ENCODE measurements at regions not wholly inside any gene's neighbourhood (a gene's known extent, or its start where the extent isn't known, plus 50 kb on each side); places are given as distances from the start of the nearest gene placed in this dataset.

DNA sequence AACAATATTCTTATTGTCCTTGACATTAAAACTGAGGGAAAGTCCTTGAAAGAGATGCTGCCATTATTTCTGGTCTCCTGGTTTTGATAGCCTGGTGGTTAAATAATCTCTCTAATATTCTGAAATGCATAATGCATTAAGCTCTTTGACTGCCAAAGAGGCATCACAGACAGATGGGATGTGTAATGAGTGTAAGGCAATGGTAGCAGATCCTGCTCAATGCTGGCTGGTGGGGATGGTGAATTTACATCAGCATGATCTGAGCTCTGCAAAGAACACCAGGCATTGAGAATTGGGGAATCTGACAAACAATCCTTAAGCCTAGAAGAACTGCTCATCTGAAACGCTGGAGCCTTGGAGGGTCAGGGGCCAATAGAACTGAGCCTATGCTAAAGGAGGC is 528.6 kb upstream of the LMCD1 start:
- H3K27me3 ChIP-seq (ENCODE audit: insufficient read depth, low read depth, low read length): no peaks in the 10 kb centered on the region
- peak; percentile 20 for TF ChIP-seq EP300 (conservative IDR thresholded peaks at IDR 0.05; ENCODE audit: poor library complexity, severe bottlenecking)
- no peak for TF ChIP-seq RAD21 (conservative IDR thresholded peaks at IDR 0.05)
- no peak for TF ChIP-seq EZH2 (IDR thresholded peaks at IDR 0.05; ENCODE audit: borderline replicate concordance, insufficient read depth, low read length, poor library complexity, severe bottlenecking)
- H3K9ac ChIP-seq (ENCODE audit: low read length): no peak overlapping the region
- no peaks in the 10 kb centered on the region for H3F3A ChIP-seq (ENCODE audit: insufficient read depth, low read length, poor library complexity, severe bottlenecking)
- H4K20me1 ChIP-seq (ENCODE audit: insufficient read depth): no peaks in the 10 kb centered on the region
- peak overlapping the region; percentile 64 for H3K27ac ChIP-seq (ENCODE audit: low read length)
- H3K9me3 ChIP-seq (ENCODE audit: low read length): no peaks in the 10 kb centered on the region
- no peaks in the 10 kb centered on the region for H3K36me3 ChIP-seq (ENCODE audit: insufficient read depth, low read length)
- H3K9me2 ChIP-seq (ENCODE audit: insufficient read depth, low read length): no peaks in the 10 kb centered on the region
- H2AFZ ChIP-seq (ENCODE audit: low read depth, low read length): no peak overlapping the region
- no peak overlapping the region for H3K4me2 ChIP-seq (ENCODE audit: low read length)
- peak overlapping the region; percentile 13 for H3K4me3 ChIP-seq (ENCODE audit: low read length)
- H3K79me2 ChIP-seq (replicated peaks; ENCODE audit: insufficient read depth, low read length): no peaks in the 10 kb centered on the region

DNA sequence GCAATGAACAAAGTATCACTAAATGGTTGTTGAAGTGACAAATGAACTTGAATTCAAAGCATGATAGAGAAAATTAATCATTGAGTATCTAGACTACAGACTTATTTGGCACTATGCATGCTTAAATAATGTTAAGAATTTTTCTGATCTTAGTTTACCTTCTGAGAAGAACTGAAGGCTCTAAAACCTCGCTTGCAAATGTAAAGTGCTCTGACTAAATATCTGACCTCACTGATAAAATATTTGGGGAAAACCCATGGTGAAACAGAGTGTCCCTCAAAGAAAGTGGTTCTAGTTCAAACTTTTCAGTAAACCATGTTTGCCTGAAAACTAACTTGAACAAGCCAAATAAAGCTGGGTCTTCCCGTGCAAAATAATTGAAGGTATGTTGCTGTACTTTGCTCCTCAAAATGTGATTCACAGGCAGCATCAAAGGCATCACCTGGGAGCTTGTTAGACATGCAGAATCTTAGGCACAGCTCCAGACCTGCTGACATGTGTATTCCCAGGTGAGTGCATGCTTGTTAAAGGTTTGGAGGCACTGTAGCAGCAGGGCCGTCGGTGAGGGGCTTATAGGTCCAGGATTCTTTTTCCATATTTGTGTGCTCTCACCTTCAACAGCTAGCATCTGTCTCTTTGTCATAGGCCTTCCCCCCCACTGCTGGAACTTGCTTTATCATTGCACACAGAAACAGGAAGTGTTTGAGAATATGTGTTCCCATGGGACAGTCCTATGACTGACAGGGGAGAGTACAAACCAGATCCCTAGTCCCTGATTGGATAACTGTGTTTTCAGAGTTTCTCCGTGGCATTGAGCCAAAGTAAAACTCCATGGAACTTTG is 524.2 kb upstream of the LMCD1 start:
- no peak overlapping the region for H3K9ac ChIP-seq (ENCODE audit: low read length)
- H3K9me2 ChIP-seq (ENCODE audit: insufficient read depth, low read length): no peaks in the 10 kb centered on the region
- H3K36me3 ChIP-seq (ENCODE audit: insufficient read depth, low read length): no peaks in the 10 kb centered on the region
- H3K27me3 ChIP-seq (ENCODE audit: insufficient read depth, low read depth, low read length): no peaks in the 10 kb centered on the region
- H3K4me2 ChIP-seq (ENCODE audit: low read length): no peak overlapping the region
- H3K9me3 ChIP-seq (ENCODE audit: low read length): no peaks in the 10 kb centered on the region
- no peaks in the 10 kb centered on the region for H3F3A ChIP-seq (ENCODE audit: insufficient read depth, low read length, poor library complexity, severe bottlenecking)
- H2AFZ ChIP-seq (ENCODE audit: low read depth, low read length): no peak overlapping the region
- no peak for TF ChIP-seq TAF1 (IDR thresholded peaks at IDR 0.05; ENCODE audit: low read depth)
- TF ChIP-seq, protein P1, sequence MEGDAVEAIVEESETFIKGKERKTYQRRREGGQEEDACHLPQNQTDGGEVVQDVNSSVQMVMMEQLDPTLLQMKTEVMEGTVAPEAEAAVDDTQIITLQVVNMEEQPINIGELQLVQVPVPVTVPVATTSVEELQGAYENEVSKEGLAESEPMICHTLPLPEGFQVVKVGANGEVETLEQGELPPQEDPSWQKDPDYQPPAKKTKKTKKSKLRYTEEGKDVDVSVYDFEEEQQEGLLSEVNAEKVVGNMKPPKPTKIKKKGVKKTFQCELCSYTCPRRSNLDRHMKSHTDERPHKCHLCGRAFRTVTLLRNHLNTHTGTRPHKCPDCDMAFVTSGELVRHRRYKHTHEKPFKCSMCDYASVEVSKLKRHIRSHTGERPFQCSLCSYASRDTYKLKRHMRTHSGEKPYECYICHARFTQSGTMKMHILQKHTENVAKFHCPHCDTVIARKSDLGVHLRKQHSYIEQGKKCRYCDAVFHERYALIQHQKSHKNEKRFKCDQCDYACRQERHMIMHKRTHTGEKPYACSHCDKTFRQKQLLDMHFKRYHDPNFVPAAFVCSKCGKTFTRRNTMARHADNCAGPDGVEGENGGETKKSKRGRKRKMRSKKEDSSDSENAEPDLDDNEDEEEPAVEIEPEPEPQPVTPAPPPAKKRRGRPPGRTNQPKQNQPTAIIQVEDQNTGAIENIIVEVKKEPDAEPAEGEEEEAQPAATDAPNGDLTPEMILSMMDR (IDR thresholded peaks at IDR 0.05; ENCODE audit: poor library complexity, severe bottlenecking): no peak
- TF ChIP-seq MXI1 (conservative IDR thresholded peaks at IDR 0.05; ENCODE audit: poor library complexity, severe bottlenecking): no peak
- TF ChIP-seq, protein P2, sequence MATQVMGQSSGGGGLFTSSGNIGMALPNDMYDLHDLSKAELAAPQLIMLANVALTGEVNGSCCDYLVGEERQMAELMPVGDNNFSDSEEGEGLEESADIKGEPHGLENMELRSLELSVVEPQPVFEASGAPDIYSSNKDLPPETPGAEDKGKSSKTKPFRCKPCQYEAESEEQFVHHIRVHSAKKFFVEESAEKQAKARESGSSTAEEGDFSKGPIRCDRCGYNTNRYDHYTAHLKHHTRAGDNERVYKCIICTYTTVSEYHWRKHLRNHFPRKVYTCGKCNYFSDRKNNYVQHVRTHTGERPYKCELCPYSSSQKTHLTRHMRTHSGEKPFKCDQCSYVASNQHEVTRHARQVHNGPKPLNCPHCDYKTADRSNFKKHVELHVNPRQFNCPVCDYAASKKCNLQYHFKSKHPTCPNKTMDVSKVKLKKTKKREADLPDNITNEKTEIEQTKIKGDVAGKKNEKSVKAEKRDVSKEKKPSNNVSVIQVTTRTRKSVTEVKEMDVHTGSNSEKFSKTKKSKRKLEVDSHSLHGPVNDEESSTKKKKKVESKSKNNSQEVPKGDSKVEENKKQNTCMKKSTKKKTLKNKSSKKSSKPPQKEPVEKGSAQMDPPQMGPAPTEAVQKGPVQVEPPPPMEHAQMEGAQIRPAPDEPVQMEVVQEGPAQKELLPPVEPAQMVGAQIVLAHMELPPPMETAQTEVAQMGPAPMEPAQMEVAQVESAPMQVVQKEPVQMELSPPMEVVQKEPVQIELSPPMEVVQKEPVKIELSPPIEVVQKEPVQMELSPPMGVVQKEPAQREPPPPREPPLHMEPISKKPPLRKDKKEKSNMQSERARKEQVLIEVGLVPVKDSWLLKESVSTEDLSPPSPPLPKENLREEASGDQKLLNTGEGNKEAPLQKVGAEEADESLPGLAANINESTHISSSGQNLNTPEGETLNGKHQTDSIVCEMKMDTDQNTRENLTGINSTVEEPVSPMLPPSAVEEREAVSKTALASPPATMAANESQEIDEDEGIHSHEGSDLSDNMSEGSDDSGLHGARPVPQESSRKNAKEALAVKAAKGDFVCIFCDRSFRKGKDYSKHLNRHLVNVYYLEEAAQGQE (IDR thresholded peaks at IDR 0.05; ENCODE audit: borderline replicate concordance): no peak
- no peaks in the 10 kb centered on the region for H4K20me1 ChIP-seq (ENCODE audit: insufficient read depth)
- H3K79me2 ChIP-seq (replicated peaks; ENCODE audit: insufficient read depth, low read length): no peaks in the 10 kb centered on the region
- H3K4me3 ChIP-seq (ENCODE audit: low read length): no peak overlapping the region
- no peak overlapping the region for H3K27ac ChIP-seq (ENCODE audit: low read length)

DNA sequence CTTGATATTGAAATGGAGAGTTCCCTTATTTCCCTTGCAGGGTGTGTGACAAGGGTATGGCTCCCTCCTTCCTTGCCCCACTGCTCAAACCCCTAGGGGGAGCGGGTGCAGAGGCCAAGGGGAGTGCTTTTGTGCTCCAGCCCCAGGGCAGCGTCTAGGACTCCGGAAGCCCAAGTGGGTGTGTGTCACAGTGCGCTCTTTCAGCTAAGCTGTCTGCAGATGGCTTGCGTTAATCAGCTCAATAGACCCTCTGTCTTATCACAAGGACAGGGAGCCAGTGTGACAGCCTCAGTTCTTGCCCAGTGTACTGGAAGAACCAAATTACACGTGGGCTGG is 523.6 kb upstream of the LMCD1 start:
- no peak overlapping the region for H3K9ac ChIP-seq (ENCODE audit: low read length)
- H3K36me3 ChIP-seq (ENCODE audit: insufficient read depth, low read length): no peaks in the 10 kb centered on the region
- no peak overlapping the region for H3K4me3 ChIP-seq (ENCODE audit: low read length)

More for the DNA sequence above, 523.6 kb upstream of the LMCD1 start:
- Histone ChIP-seq H3F3A (ENCODE audit: insufficient read depth, low read length, poor library complexity, severe bottlenecking) (no peaks in the 10 kb centered on the region), H3K4me2 (ENCODE audit: low read length) (no peak overlapping the region), H3K27ac (ENCODE audit: low read length) (no peak overlapping the region), H3K79me2 (replicated peaks; ENCODE audit: insufficient read depth, low read length) (no peaks in the 10 kb centered on the region), H3K9me2 (ENCODE audit: insufficient read depth, low read length) (no peaks in the 10 kb centered on the region), H2AFZ (ENCODE audit: low read depth, low read length) (no peak overlapping the region), H3K27me3 (ENCODE audit: insufficient read depth, low read depth, low read length) (no peaks in the 10 kb centered on the region), H4K20me1 (ENCODE audit: insufficient read depth) (no peaks in the 10 kb centered on the region), H3K9me3 (ENCODE audit: low read length) (no peaks in the 10 kb centered on the region)
- TF ChIP-seq TAF1 (IDR thresholded peaks at IDR 0.05; ENCODE audit: low read depth): no peak
- TF ChIP-seq RAD21 (conservative IDR thresholded peaks at IDR 0.05): no peak
- TF ChIP-seq MXI1 (conservative IDR thresholded peaks at IDR 0.05; ENCODE audit: poor library complexity, severe bottlenecking): no peak
- TF ChIP-seq, protein P2 (IDR thresholded peaks at IDR 0.05; ENCODE audit: borderline replicate concordance): no peak
- TF ChIP-seq EZH2 (IDR thresholded peaks at IDR 0.05; ENCODE audit: borderline replicate concordance, insufficient read depth, low read length, poor library complexity, severe bottlenecking): no peak
- TF ChIP-seq POLR2AphosphoS5 (IDR thresholded peaks at IDR 0.05): no peak
